ENCODE measurements at regions not wholly inside any gene's neighbourhood (a gene's known extent, or its start where the extent isn't known, plus 50 kb on each side); places are given as distances from the start of the nearest gene placed in this dataset.

GRCh38 chr1:188594542-188595235 lies 1765.9 kb downstream of the PLA2G4A start:
- 66 to 78% methylated on average over 5 of the region's 5 CpGs for WGBS, 2 donors

DNA sequence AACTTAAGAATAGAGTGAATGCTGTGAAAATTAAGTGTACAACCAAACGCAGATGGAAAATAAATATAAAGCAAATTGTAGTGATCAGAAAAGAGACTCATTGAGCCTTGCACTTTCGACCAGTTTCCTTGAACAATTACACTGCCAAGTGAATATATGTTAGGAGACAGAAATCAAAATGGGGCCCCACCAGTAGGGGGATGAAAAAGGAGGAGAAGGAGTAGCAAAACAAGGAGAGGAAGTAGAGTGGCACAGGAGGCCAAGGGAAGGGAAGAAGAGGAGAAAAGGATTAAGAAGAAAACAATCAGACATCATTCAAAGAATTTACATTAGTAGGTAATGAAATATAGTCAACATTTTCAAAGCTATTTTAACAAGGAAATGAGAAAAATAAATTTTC lies 1770.6 kb downstream of the PLA2G4A start:
- TF ChIP-seq CTCF (IDR thresholded peaks at IDR 0.05) (no peak), POLR2A (IDR thresholded peaks at IDR 0.05) (no peak)
- Histone ChIP-seq H3K36me3 (no peaks in the 10 kb centered on the region), H3K4me3 (replicated peaks in 1 of 3) (no peak overlapping the region), H3K9me3 (no peaks in the 10 kb centered on the region), H3K27ac (no peak overlapping the region), H3K27me3 (no peaks in the 10 kb centered on the region), H3K4me1 (no peaks in the 10 kb centered on the region)
- 87 to 94% methylated on average over 2 of the region's 2 CpGs for WGBS, 2 donors
- DNase-seq, result no peak
- intact Hi-C loops (cut with DNase I), result no loop called here

More at GRCh38 chr1:188594542-188595235, 1765.9 kb downstream of the PLA2G4A start:
- no peaks in the 10 kb centered on the region for H3K4me1 ChIP-seq
- H3K27me3 ChIP-seq, result no peaks in the 10 kb centered on the region
- H3K4me3 ChIP-seq (replicated peaks in 1 of 3), result no peak overlapping the region
- DNase-seq, result no peak
- no peaks in the 10 kb centered on the region for H3K36me3 ChIP-seq
- TF ChIP-seq POLR2A (IDR thresholded peaks at IDR 0.05) (no peak), CTCF (IDR thresholded peaks at IDR 0.05) (no peak)
- H3K27ac ChIP-seq, result no peak overlapping the region
- H3K9me3 ChIP-seq, result no peaks in the 10 kb centered on the region
- intact Hi-C loops (cut with DNase I), result no loop called here

- Histone ChIP-seq H3K27me3 (no peaks in the 10 kb centered on the region), H3K9me3 (no peaks in the 10 kb centered on the region), H3K36me3 (no peaks in the 10 kb centered on the region), H3K4me1 (no peaks in the 10 kb centered on the region), H3K27ac (no peak overlapping the region), H3K4me3 (replicated peaks in 1 of 3) (no peak overlapping the region)
- no peak for DNase-seq
- WGBS, 2 donors, result 88 to 94% methylated on average over 4 of the region's 4 CpGs
- TF ChIP-seq CTCF (IDR thresholded peaks at IDR 0.05) (no peak), POLR2A (IDR thresholded peaks at IDR 0.05) (no peak)
- intact Hi-C loops (cut with DNase I), result no loop called here
These were observed 1782.7 kb downstream of the PLA2G4A start for GRCh38 chr1:188611432-188611831.

GRCh38 chr1:188615321-188615720 lies 1786.6 kb downstream of the PLA2G4A start:
- Histone ChIP-seq H3K4me3 (replicated peaks in 1 of 3) (no peak overlapping the region), H3K27me3 (no peaks in the 10 kb centered on the region), H3K36me3 (no peaks in the 10 kb centered on the region), H3K27ac (no peak overlapping the region), H3K4me1 (no peaks in the 10 kb centered on the region), H3K9me3 (no peaks in the 10 kb centered on the region)
- intact Hi-C loops (cut with DNase I), result no loop called here
- 86 to 92% methylated on average over 1 of the region's 1 CpG for WGBS, 2 donors
- no peak for TF ChIP-seq CTCF (IDR thresholded peaks at IDR 0.05)
- TF ChIP-seq POLR2A (IDR thresholded peaks at IDR 0.05), result no peak
- no peak for DNase-seq

- intact Hi-C loops (cut with DNase I), result no loop called here
- no peak for TF ChIP-seq POLR2A (IDR thresholded peaks at IDR 0.05)
- TF ChIP-seq CTCF (IDR thresholded peaks at IDR 0.05), result no peak
- H3K4me3 ChIP-seq (replicated peaks in 1 of 3), result no peak overlapping the region
These were observed 1791.5 kb downstream of the PLA2G4A start for GRCh38 chr1:188620236-188620635.

More at GRCh38 chr1:188620236-188620635, 1791.5 kb downstream of the PLA2G4A start:
- no peaks in the 10 kb centered on the region for H3K27me3 ChIP-seq
- no peaks in the 10 kb centered on the region for H3K9me3 ChIP-seq
- H3K36me3 ChIP-seq, result no peaks in the 10 kb centered on the region
- no peak for DNase-seq
- no peaks in the 10 kb centered on the region for H3K4me1 ChIP-seq
- no peak overlapping the region for H3K27ac ChIP-seq
- WGBS, 2 donors, result 87% methylated on average over 4 of the region's 4 CpGs
